ENCODE measurements at regions not wholly inside any gene's neighbourhood (a gene's known extent, or its start where the extent isn't known, plus 50 kb on each side); places are given as distances from the start of the nearest gene placed in this dataset.

- TF ChIP-seq, protein P1, sequence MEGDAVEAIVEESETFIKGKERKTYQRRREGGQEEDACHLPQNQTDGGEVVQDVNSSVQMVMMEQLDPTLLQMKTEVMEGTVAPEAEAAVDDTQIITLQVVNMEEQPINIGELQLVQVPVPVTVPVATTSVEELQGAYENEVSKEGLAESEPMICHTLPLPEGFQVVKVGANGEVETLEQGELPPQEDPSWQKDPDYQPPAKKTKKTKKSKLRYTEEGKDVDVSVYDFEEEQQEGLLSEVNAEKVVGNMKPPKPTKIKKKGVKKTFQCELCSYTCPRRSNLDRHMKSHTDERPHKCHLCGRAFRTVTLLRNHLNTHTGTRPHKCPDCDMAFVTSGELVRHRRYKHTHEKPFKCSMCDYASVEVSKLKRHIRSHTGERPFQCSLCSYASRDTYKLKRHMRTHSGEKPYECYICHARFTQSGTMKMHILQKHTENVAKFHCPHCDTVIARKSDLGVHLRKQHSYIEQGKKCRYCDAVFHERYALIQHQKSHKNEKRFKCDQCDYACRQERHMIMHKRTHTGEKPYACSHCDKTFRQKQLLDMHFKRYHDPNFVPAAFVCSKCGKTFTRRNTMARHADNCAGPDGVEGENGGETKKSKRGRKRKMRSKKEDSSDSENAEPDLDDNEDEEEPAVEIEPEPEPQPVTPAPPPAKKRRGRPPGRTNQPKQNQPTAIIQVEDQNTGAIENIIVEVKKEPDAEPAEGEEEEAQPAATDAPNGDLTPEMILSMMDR (IDR thresholded peaks at IDR 0.05; ENCODE audit: low read depth, low read length, missing input control) = no peak
- TF ChIP-seq TAF1 (conservative IDR thresholded peaks at IDR 0.05) = no peak
- TF ChIP-seq REST (IDR thresholded peaks at IDR 0.05) = no peak
- TF ChIP-seq, protein P2, sequence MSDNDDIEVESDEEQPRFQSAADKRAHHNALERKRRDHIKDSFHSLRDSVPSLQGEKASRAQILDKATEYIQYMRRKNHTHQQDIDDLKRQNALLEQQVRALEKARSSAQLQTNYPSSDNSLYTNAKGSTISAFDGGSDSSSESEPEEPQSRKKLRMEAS (IDR thresholded peaks at IDR 0.05) = no peak
- no peak for TF ChIP-seq EGR1 (IDR thresholded peaks at IDR 0.05; ENCODE audit: low read depth in 2 of 2)
- no peak for TF ChIP-seq JUND (IDR thresholded peaks at IDR 0.05)
- TF ChIP-seq GABPA (IDR thresholded peaks at IDR 0.05 in 1 of 2, conservative IDR thresholded peaks at IDR 0.05 in 1 of 2) = no peak
- TF ChIP-seq HNF4A (conservative IDR thresholded peaks at IDR 0.05) = no peak
- no peak for TF ChIP-seq SP1 (IDR thresholded peaks at IDR 0.05)
- no peak for TF ChIP-seq RAD21 (IDR thresholded peaks at IDR 0.05)
These were observed 640.4 kb upstream of the FAM98A start for GRCh38 chr2:34239511-34239910.
